CD14-positive monocyte (primary cell): ENCODE measurements at regions not wholly inside any gene's neighbourhood (a gene's known extent, or its start where the extent isn't known, plus 50 kb on each side); places are given as distances from the start of the nearest gene placed in this dataset.

Experiments used
- DNase-seq, 3 donors: peaks; one replicate each; pipeline ENCODE4 v3.0.0-alpha.2; 2011 to 2022
- H2AFZ ChIP-seq: 2 replicates; pipeline ENCODE4 v1.6.0; 2012; ENCODE audit warnings: mild to moderate bottlenecking, low read depth, low read length, inconsistent platforms; ENCODE audit not compliant: insufficient read depth, poor library complexity, severe bottlenecking
- H3K27ac ChIP-seq, 2 donors: 1 replicate in 1 of 2; 2 replicates in 1 of 2; pipeline ENCODE4 v1.5.1; 2012 to 2013; ENCODE audit warnings: low read length in 2 of 2, control low read depth in 1 of 2, inconsistent platforms in 1 of 2, low read depth in 1 of 2, mild to moderate bottlenecking in 1 of 2
- H3K27me3 ChIP-seq, 2 donors: one replicate each; pipeline versions ENCODE4 v1.6.0 to v1.6.1; 2011 to 2013; ENCODE audit warnings: low read length in 2 of 2; ENCODE audit not compliant: control insufficient read depth in 2 of 2, insufficient read depth in 2 of 2
- H3K36me3 ChIP-seq, 2 donors: replicated peaks in 1 of 2; 1 replicate in 1 of 2; 2 replicates in 1 of 2; pipeline versions ENCODE4 v1.5.1 to v1.6.1; 2012 to 2013; ENCODE audit warnings: low read length in 2 of 2, control low read depth in 1 of 2, inconsistent platforms in 1 of 2, mild to moderate bottlenecking in 1 of 2; ENCODE audit not compliant: insufficient read depth in 2 of 2, control insufficient read depth in 1 of 2
- H3K4me1 ChIP-seq, 2 donors: 1 replicate in 1 of 2; 2 replicates in 1 of 2; pipeline versions ENCODE4 v1.5.1 to v1.6.1; 2012 to 2013; ENCODE audit warnings: low read length in 2 of 2, control low read depth in 1 of 2, inconsistent platforms in 1 of 2, mild to moderate bottlenecking in 1 of 2, moderate library complexity in 1 of 2; ENCODE audit not compliant: insufficient read depth in 2 of 2, control insufficient read depth in 1 of 2
- H3K4me2 ChIP-seq: replicated peaks from 2 replicates; pipeline ENCODE3; 2012; ENCODE audit warnings: low read length, moderate library complexity, mild to moderate bottlenecking; ENCODE audit not compliant: poor library complexity, severe bottlenecking; ENCODE audit errors: extremely low read depth
- H3K4me3 ChIP-seq, 3 experiments: fragments of 200-600 bp in 1 of 3; sonication (generic) in 1 of 3; replicated peaks in 1 of 3; 1 replicate in 2 of 3; 2 replicates in 1 of 3; pipeline ENCODE4 v1.5.1; 2011 to 2013; ENCODE audit warnings: low read length in 3 of 3, mild to moderate bottlenecking in 3 of 3, control low read depth in 2 of 3, low read depth in 2 of 3, inconsistent platforms in 1 of 3, moderate library complexity in 1 of 3
- H3K79me2 ChIP-seq: 2 replicates; pipeline ENCODE4 v1.6.0; 2012; ENCODE audit warnings: mild to moderate bottlenecking, control low read depth, inconsistent platforms, low read length, moderate library complexity; ENCODE audit not compliant: insufficient read depth
- H3K9ac ChIP-seq: 2 replicates; pipeline ENCODE4 v1.6.0; 2017; ENCODE audit warnings: low read length, mild to moderate bottlenecking; ENCODE audit not compliant: insufficient read depth, poor library complexity, severe bottlenecking
- H3K9me3 ChIP-seq, 2 donors: replicated peaks in 1 of 2; 1 replicate in 1 of 2; 2 replicates in 1 of 2; pipeline versions ENCODE4 v1.5.1 to v1.6.1; 2012 to 2013; ENCODE audit warnings: low read length in 2 of 2, control low read depth in 1 of 2; ENCODE audit not compliant: control insufficient read depth in 1 of 2, insufficient read depth in 1 of 2
- H4K20me1 ChIP-seq: 2 replicates; pipeline ENCODE4 v1.6.0; 2012; ENCODE audit warnings: mild to moderate bottlenecking, low read length, control low read depth, moderate library complexity; ENCODE audit not compliant: insufficient read depth
- H3K27ac Mint-ChIP-seq, 7 donors: one replicate each; pipeline ENCODE4 v1.8.0; 2020; ENCODE audit warnings: mild to moderate bottlenecking in 7 of 7, mixed read lengths in 7 of 7, moderate library complexity in 6 of 7, inconsistent platforms in 2 of 7
- H3K27me3 Mint-ChIP-seq, 3 donors: one replicate each; pipeline ENCODE4 v1.8.0; 2021 to 2022; ENCODE audit warnings: low read depth in 3 of 3, mild to moderate bottlenecking in 3 of 3, mixed read lengths in 3 of 3, moderate library complexity in 3 of 3, inconsistent platforms in 1 of 3
- H3K36me3 Mint-ChIP-seq, 2 donors: one replicate each; pipeline ENCODE4 v1.8.0; 2020; ENCODE audit warnings: mixed read lengths in 2 of 2, inconsistent platforms in 1 of 2, mild to moderate bottlenecking in 1 of 2
- H3K4me1 Mint-ChIP-seq: one replicate; pipeline ENCODE4 v1.8.0; 2020; ENCODE audit warnings: mild to moderate bottlenecking, mixed read lengths
- H3K4me3 Mint-ChIP-seq, 2 donors: one replicate each; pipeline ENCODE4 v1.8.0; 2020; ENCODE audit warnings: mild to moderate bottlenecking in 2 of 2, mixed read lengths in 2 of 2, moderate library complexity in 1 of 2
- H3K9me3 Mint-ChIP-seq, 7 donors: one replicate each; pipeline ENCODE4 v1.8.0; 2020 to 2022; ENCODE audit warnings: mixed read lengths in 7 of 7, mild to moderate bottlenecking in 6 of 7, moderate library complexity in 6 of 7, inconsistent platforms in 2 of 7
- WGBS: methylation state at CpG from one replicate; pipeline ENCODE4 v1.1.5; 2013; ENCODE audit warnings: missing lambda C conversion rate; ENCODE audit not compliant: insufficient coverage; 5-methylcytosine and 5-hydroxymethylcytosine counted together
- intact Hi-C, 2 donors: fragments of 100-400 bp; cut with micrococcal nuclease; formaldehyde crosslinking; loops; one replicate each; pipeline versions ENCODE4 v1.15.0 to v1.15.1; 2023
- TF ChIP-seq, protein P1 (sequence below): fragments of 200-600 bp; IDR thresholded peaks from one replicate; pipeline ENCODE4 v1.8.0; 2022; ENCODE audit warnings: antibody characterized with exemption, mild to moderate bottlenecking

GRCh38 chr17:77529328-77529650 lies 388.5 kb downstream of the SEC14L1 start:
- Mint-ChIP-seq H3K4me3 (peak overlapping the region in 1 of 2 donors; percentile 80), H3K9me3 (peaks cover 2 to 14% (median 9%) of the 10 kb centered on the region in 7 donors), H3K36me3 (no peaks in the 10 kb centered on the region), H3K4me1 (no peaks in the 10 kb centered on the region), H3K27ac (no peak overlapping the region), H3K27me3 (peaks cover 17 to 36% (median 29%) of the 10 kb centered on the region in 3 donors)
- Histone ChIP-seq H3K4me2 (no peak overlapping the region), H3K36me3 (no peaks in the 10 kb centered on the region), H2AFZ (no peak overlapping the region), H3K9me3 (peaks cover 0 to 6% of the 10 kb centered on the region in 2 donors), H3K9ac (no peak overlapping the region), H3K27me3 (peaks cover 0 to 32% of the 10 kb centered on the region in 2 donors), H4K20me1 (no peaks in the 10 kb centered on the region), H3K27ac (no peak overlapping the region), H3K4me1 (no peaks in the 10 kb centered on the region), H3K79me2 (no peaks in the 10 kb centered on the region), H3K4me3 (no peak overlapping the region)
- DNase-seq: no peak
- TF ChIP-seq, protein P1, sequence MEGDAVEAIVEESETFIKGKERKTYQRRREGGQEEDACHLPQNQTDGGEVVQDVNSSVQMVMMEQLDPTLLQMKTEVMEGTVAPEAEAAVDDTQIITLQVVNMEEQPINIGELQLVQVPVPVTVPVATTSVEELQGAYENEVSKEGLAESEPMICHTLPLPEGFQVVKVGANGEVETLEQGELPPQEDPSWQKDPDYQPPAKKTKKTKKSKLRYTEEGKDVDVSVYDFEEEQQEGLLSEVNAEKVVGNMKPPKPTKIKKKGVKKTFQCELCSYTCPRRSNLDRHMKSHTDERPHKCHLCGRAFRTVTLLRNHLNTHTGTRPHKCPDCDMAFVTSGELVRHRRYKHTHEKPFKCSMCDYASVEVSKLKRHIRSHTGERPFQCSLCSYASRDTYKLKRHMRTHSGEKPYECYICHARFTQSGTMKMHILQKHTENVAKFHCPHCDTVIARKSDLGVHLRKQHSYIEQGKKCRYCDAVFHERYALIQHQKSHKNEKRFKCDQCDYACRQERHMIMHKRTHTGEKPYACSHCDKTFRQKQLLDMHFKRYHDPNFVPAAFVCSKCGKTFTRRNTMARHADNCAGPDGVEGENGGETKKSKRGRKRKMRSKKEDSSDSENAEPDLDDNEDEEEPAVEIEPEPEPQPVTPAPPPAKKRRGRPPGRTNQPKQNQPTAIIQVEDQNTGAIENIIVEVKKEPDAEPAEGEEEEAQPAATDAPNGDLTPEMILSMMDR: no peak
- 50% methylated on average over 7 of the region's 7 CpGs for WGBS
- intact Hi-C loops: no loop called here

DNA sequence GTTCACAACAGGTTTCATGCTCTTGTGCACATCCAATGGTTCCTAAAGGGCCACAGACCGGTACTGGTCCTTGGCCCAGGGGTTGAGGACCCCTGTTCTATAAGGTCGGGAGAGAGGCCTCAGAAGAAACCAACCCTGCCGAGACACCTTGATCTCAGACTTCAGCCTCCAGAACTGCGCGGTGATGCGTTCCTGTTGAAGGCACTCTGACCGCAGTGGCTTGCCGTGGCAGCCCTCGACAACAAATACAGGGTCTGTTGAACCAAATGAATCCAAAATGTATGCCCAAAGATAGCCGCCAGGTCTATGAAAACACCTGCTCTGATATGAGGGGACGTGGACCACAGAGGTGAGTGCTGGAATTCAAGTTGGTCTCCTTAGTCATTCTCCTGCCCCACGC lies 389.8 kb downstream of the SEC14L1 start:
- Mint-ChIP-seq H3K27me3 (peaks cover 17 to 36% (median 29%) of the 10 kb centered on the region in 3 donors), H3K36me3 (no peaks in the 10 kb centered on the region), H3K9me3 (peaks cover 3 to 18% (median 11%) of the 10 kb centered on the region in 7 donors), H3K27ac (no peak overlapping the region), H3K4me3 (no peak overlapping the region), H3K4me1 (peaks cover 3% of the 10 kb centered on the region)
- Histone ChIP-seq H2AFZ (no peak overlapping the region), H3K4me1 (no peaks in the 10 kb centered on the region), H3K36me3 (no peaks in the 10 kb centered on the region), H3K9me3 (peaks cover 0 to 9% of the 10 kb centered on the region in 2 donors), H3K27me3 (peaks cover 0 to 32% of the 10 kb centered on the region in 2 donors), H3K27ac (no peak overlapping the region), H3K4me2 (no peak overlapping the region), H3K9ac (no peak overlapping the region), H4K20me1 (no peaks in the 10 kb centered on the region), H3K79me2 (no peaks in the 10 kb centered on the region), H3K4me3 (no peak overlapping the region)
- TF ChIP-seq, protein P1: no peak
- intact Hi-C loops: no loop called here
- 95% methylated on average over 11 of the region's 12 CpGs for WGBS
- DNase-seq: no peak
